GM18502 (cell line): ENCODE measurements at regions not wholly inside any gene's neighbourhood (a gene's known extent, or its start where the extent isn't known, plus 50 kb on each side); places are given as distances from the start of the nearest gene placed in this dataset.

Experiments
- ATAC-seq: cut with Tn5 transposase; IDR thresholded peaks from one replicate; pipeline ENCODE4 v1.9.1; 2021; ENCODE audit warnings: mild to moderate bottlenecking; ENCODE audit not compliant: unreplicated experiment, poor library complexity

DNA sequence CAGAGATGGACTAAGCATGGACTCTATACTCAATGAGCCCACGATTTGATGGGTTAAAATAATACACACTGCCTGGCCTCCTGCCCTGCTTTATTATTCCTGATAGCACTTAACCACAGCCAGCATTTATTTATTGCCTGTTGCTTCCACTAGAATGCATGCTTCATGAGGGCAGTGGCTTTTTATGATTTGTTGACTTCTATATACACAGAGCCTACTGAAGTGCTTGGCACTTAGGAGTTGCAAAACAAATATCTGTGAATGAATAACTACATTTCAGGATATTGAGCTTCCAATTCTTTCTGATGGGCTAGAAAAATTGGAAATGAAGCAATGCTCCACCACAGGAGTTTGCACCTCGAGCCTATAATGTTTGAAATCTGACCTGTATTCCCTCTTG is 513.6 kb upstream of the ZMIZ1 start:
- no peak for ATAC-seq

GRCh38 chr10:78556705-78557432 is 511.9 kb upstream of the ZMIZ1 start:
- ATAC-seq, result no peak

DNA sequence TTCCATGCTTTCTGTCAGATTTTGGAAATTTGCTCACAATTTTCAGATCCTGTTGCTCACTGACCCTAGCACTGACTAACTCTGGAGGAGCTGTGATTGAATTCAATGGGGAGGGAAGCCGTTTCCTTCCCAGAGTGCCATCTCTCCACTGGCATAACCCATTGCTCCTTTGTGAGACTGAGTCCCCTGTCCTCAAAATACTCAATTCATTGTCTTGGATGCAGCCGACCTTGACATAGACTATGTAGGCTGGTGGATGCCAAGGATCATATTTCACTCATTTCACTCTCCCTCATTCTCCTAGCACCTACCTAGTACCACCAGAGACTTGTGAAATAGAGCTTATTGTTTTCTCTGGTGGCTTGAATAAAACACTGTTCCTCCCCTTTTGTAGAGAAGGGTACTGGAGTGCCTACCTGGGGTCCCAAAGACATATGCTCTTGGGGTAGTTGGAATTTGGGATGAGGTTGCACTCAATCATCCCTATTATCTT is 511.3 kb upstream of the ZMIZ1 start:
- ATAC-seq, result no peak

- ATAC-seq, result no peak
Observed at GRCh38 chr10:78559661-78560340, 509.0 kb upstream of the ZMIZ1 start.

GRCh38 chr10:78560341-78560688 is 508.5 kb upstream of the ZMIZ1 start:
- no peak for ATAC-seq

- no peak for ATAC-seq
Observed at GRCh38 chr10:78563314-78563713, 505.5 kb upstream of the ZMIZ1 start.

- ATAC-seq, result no peak
Observed at GRCh38 chr10:78565841-78566240, 502.9 kb upstream of the ZMIZ1 start.

DNA sequence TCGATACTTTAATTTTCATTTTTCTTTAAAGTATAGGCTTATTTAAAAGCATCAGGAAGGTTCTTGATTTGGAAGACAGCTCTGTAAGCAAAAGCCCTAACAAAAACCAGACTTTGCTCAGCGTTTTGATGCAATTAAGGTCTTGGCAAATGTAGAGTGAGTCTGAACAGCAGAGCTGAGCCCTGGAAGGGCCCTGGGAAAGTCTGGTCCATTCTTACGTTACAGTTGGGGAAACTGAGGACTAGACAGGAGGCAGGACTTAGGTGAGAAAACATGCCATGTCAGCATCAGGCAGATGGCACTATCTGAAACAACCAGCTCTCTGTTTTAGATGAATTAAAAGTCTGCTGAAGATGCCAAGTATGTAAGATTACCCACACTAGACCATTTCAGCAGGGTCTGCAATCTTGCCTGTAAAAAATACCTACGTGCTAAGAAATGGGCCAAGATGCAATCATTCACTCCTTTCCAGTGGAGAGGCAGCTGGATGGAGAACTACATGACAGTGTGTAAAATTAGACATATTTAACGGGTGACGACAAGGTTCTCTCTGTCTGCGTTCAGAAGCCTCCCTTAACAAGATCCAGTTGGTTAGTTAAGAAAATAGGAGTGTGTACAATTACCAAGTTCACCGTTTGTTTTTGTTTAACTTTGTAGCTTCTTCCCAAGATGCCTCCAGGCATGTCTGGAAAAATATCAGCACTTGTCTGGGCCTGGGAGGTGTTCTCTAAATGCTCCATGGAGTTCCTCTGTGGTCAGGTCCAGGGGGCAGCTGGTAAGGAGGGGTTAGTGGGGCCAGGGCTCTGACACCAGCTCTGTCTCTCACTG is 502.3 kb upstream of the ZMIZ1 start:
- ATAC-seq, result no peak

GRCh38 chr10:78567680-78568455 is 500.9 kb upstream of the ZMIZ1 start:
- no peak for ATAC-seq

- ATAC-seq, result no peak
Observed at GRCh38 chr10:78568620-78569019, 500.1 kb upstream of the ZMIZ1 start.

- no peak for ATAC-seq
Observed at GRCh38 chr10:78570633-78571235, 498.0 kb upstream of the ZMIZ1 start.

- ATAC-seq, result no peak
Observed at GRCh38 chr10:78571286-78571685, 497.5 kb upstream of the ZMIZ1 start.

- no peak for ATAC-seq
Observed at GRCh38 chr10:78571891-78572290, 496.9 kb upstream of the ZMIZ1 start.

GRCh38 chr10:78572565-78572964 is 496.2 kb upstream of the ZMIZ1 start:
- no peak for ATAC-seq

GRCh38 chr10:78574547-78574946 is 494.2 kb upstream of the ZMIZ1 start:
- no peak for ATAC-seq

DNA sequence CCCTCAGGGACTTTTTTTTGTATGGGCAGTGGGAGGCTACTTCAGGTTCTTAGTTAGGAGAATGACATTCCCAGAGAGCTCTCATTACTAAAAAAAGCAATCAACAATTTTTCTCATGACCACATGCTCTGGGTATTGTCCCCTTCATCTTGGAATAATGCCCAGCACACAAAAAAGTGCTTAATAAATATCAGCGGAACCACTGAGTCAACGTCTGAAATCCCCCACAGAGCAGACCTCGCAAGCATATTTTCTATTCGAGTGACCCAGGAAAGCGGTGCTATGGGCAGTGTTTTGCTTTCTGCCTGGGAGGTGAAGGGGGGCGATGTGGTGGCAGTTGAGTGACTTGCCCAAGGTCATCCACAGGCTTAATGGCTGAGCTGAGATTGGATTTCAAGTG is 493.4 kb upstream of the ZMIZ1 start:
- ATAC-seq, result no peak

- ATAC-seq, result no peak
Observed at GRCh38 chr10:78576276-78576675, 492.5 kb upstream of the ZMIZ1 start.

DNA sequence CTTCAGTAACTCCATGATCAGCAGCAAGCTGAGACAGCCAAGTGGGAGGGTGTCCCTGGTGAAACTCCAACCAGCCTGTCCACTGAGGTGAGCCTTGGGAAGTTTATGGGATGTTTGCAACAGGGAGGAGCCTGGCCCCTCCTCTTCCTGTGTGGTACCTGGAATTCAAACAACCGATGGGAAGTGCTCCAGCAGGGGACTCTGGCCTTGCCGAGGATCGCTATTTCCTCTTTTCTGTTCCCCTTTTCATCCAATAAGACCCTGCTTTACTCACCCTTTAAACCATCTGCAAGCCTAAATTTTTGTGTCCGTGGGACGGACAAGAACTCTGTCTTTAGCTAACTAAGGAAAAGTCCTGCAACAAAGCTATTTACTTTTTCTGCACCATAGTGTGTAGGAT is 491.1 kb upstream of the ZMIZ1 start:
- no peak for ATAC-seq

- no peak for ATAC-seq
Observed at GRCh38 chr10:78578929-78579328, 489.8 kb upstream of the ZMIZ1 start.

DNA sequence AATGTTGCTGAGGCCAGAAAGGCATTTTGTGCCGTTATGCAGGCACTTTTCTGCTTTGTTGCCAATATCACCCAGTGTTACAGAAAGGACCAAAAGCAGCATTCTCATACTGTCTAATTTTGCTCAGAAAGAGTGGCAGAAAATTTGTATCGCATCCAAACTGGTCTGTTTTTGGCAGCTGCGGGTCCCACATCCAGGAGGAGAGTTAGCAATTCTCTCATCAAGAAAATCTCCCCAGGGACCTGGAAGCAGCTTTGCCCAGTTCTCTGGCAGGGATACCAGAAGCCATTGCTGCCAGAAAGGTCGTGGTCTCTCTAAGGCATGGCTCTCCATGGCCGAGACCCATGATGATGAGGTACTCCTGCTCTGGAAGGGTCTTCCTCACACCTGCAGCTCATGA is 489.2 kb upstream of the ZMIZ1 start:
- ATAC-seq, result no peak
